ENCODE measurements at regions not wholly inside any gene's neighbourhood (a gene's known extent, or its start where the extent isn't known, plus 50 kb on each side); places are given as distances from the start of the nearest gene placed in this dataset.

DNA sequence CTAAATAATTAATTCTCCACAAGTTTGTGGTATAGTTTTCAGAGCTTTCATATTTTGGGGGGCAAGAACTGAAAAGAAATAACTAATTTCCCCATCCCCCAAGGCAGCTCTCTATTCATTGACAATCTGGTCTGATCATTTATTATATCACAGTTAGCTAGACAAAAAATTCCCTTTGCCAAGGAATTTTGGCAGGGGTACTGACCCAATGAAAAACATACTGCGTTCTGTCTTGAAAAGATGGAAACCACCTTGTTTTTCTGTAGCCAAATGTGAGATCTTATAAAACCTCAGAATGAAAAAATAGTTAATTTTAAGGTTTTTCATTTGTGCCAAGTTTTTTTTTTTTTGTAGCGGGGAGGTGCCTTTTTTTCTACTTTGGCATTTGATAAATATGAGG, 1008.9 kb downstream of the EFNA5 start:
- TF ChIP-seq, protein P1, sequence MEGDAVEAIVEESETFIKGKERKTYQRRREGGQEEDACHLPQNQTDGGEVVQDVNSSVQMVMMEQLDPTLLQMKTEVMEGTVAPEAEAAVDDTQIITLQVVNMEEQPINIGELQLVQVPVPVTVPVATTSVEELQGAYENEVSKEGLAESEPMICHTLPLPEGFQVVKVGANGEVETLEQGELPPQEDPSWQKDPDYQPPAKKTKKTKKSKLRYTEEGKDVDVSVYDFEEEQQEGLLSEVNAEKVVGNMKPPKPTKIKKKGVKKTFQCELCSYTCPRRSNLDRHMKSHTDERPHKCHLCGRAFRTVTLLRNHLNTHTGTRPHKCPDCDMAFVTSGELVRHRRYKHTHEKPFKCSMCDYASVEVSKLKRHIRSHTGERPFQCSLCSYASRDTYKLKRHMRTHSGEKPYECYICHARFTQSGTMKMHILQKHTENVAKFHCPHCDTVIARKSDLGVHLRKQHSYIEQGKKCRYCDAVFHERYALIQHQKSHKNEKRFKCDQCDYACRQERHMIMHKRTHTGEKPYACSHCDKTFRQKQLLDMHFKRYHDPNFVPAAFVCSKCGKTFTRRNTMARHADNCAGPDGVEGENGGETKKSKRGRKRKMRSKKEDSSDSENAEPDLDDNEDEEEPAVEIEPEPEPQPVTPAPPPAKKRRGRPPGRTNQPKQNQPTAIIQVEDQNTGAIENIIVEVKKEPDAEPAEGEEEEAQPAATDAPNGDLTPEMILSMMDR (IDR thresholded peaks at IDR 0.05; ENCODE audit: low read length), result no peak
- no peak for TF ChIP-seq EZH2 (IDR thresholded peaks at IDR 0.05; ENCODE audit: borderline replicate concordance, low read length)
